ENCODE measurements at regions not wholly inside any gene's neighbourhood (a gene's known extent, or its start where the extent isn't known, plus 50 kb on each side); places are given as distances from the start of the nearest gene placed in this dataset.
"Not testable (repeated sequence)": the region's sequence is repeated elsewhere in the genome, so short reads cannot be mapped to it uniquely, and the experiment has no call there.

DNA sequence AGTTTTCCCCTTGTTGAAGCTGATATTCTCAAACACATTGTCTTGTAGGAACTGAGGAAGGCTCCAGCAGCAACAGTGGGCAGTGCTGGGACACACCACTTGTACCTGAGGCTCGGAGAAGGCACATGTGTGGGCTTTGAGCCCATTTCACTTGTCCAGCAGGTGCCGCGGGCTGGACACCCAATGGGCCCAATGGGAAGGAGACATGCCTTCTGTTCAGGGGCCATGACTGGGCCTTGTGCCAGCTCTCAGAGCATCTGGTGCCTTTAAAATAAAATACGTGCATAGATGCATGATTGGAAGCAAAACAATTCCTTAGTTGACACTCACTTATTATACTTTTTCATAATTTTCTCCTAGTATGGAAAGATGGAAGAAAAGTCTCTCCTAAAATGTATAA is 334.2 kb downstream of the KLF13 start:
- Histone ChIP-seq H3K27me3 (ENCODE audit: insufficient read depth, low read length) (no peaks in the 10 kb centered on the region), H3K4me1 (ENCODE audit: insufficient read depth, low read length) (no peaks in the 10 kb centered on the region), H3K36me3 (ENCODE audit: insufficient read depth, low read length) (no peaks in the 10 kb centered on the region), H2AFZ (ENCODE audit: low read depth, low read length) (no peak overlapping the region), H3K4me3 (ENCODE audit: low read length) (no peak overlapping the region), H3K9me3 (ENCODE audit: low read length) (no peaks in the 10 kb centered on the region)

DNA sequence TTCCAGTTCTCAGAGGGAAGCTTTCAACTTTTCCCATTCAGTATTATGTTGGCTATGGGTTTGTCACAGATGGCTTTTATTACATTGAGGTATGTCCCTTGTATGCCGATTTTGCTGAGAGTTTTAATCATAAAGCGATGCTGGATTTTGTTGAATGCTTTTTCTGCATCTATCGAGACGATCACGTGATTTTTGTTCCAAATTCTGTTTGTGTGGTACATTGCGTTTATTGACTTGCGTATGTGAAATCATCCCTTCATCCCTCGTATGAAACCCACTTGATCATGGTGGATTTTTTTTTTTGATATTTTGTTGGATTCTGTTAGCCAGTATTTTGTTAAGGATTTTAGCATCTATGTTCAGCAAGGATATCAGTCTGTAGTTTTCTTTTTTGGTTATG is 339.1 kb downstream of the KLF13 start:
- not testable (repeated sequence) for H2AFZ ChIP-seq (ENCODE audit: low read depth, low read length); H3K9me3 ChIP-seq (ENCODE audit: low read length); H3K4me3 ChIP-seq (ENCODE audit: low read length); H3K36me3 ChIP-seq (ENCODE audit: insufficient read depth, low read length); H3K4me1 ChIP-seq (ENCODE audit: insufficient read depth, low read length); H3K27me3 ChIP-seq (ENCODE audit: insufficient read depth, low read length)

DNA sequence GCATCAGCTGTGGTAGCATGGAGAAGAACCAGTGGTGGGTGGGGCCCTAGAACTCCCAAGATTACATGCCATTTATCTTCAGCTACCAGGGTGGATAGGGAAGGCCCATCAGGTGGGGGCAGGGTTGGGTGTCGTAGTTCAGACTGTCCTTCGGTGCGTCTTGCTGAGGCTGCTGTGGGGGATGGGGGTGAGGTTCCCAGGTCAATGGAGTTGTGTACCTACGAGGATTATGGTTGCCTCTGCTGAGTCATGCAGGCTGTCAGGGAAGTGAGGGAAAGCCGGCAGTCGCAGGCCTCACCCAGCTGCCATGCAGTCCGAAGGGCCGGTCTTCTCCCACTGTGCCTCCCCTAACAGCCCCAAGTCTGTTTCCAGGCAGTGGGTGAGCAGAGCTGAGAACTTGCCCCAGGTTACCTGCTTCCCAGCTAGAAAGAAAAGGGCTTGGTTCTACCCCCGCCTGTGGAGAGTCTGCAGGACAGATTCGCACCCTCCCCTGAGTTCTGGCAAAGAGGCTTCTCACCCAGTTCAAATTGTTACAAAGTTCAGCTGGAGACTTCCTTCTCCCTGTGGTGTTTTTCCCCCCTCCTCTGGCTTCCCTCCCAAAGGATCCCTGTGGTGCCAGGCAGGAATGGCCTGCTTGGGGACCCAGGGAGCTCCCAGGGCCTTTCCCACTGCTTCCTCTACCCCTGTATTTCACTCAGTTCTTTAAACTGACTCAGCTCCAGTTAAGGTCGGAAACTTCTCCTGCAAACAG is 342.7 kb downstream of the KLF13 start:
- H3K9me3 ChIP-seq (ENCODE audit: low read length); H3K36me3 ChIP-seq (ENCODE audit: insufficient read depth, low read length); H3K4me3 ChIP-seq (ENCODE audit: low read length); H2AFZ ChIP-seq (ENCODE audit: low read depth, low read length); H3K27me3 ChIP-seq (ENCODE audit: insufficient read depth, low read length); H3K4me1 ChIP-seq (ENCODE audit: insufficient read depth, low read length): not testable (repeated sequence)

DNA sequence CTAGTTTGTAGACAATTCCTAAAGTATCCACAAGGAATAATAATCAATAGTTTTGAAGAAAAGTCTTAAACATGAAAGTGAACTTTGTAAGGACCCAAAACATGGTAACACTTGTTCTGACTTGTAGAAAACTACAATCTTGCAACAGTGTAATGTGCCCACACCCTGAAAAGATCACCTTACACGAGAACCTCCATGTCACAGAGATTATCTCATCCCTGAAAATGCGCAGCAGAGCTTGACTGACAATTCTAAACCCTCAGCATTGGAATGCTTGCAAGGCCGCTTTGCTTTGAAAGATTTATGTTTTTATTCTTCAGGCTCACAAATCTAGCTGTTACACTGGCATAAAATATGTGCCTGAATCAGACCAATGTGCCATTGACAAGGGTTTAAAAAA is 346.6 kb downstream of the KLF13 start:
- H3K36me3 ChIP-seq (ENCODE audit: insufficient read depth, low read length); H3K4me1 ChIP-seq (ENCODE audit: insufficient read depth, low read length); H2AFZ ChIP-seq (ENCODE audit: low read depth, low read length); H3K9me3 ChIP-seq (ENCODE audit: low read length); H3K4me3 ChIP-seq (ENCODE audit: low read length); H3K27me3 ChIP-seq (ENCODE audit: insufficient read depth, low read length): not testable (repeated sequence)

DNA sequence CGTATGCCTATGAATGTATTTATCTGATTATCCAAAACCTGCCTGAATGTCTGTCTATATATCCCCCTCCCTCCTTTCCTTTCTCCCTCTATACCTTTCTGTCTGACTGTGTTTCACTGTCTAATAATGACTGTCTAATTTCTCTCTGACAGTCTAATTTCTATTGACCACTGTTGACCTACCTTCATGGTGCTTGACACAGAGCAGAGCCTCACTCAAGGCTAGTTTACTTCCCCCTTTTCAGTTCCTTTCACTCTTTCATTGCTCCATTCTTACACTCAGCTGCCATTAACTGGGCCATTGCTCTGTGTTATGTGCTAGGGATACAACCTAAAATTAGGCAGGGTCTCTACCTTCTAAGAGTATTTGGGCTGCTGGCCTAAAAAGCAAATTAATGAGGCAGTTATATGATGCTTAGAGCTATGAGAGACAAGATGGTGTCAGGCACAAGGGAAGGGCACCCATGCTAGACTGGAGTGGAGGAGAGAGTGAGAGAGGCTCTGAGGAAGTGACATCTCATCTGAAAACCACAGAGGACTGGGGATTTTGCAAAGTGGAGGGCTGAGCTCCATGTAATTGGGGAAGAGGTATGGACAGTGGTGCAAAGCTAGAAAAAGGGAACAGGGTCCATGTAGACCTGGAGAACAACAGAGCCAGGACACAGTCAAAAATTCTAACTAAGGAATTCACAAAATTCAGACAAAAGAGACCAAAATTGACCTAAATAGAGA is 348.6 kb upstream of the CHRNA7 start:
- not testable (repeated sequence) for H3K36me3 ChIP-seq (ENCODE audit: insufficient read depth, low read length); H3K4me3 ChIP-seq (ENCODE audit: low read length); H3K4me1 ChIP-seq (ENCODE audit: insufficient read depth, low read length); H3K9me3 ChIP-seq (ENCODE audit: low read length); H3K27me3 ChIP-seq (ENCODE audit: insufficient read depth, low read length); H2AFZ ChIP-seq (ENCODE audit: low read depth, low read length)

DNA sequence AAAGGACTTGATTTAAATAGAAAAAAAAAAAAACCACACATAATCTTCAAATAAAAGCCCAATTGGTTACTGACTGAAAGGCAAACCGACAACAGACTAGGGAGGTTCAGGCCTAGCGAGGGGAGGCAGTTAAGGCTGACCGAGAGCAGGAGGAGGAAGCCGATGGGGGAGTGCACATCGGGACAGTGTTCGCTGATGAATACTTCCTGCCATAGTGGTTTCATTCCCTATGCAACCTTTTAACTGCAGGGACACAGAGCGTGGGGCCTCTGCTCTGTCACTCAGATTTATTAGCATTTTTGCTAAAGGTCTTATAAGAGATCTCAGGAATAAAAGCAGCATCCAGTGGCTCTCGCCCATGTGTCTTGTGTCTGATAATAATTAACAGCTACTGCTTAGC is 343.2 kb upstream of the CHRNA7 start:
- not testable (repeated sequence) for H3K4me1 ChIP-seq (ENCODE audit: insufficient read depth, low read length); H3K36me3 ChIP-seq (ENCODE audit: insufficient read depth, low read length); H3K4me3 ChIP-seq (ENCODE audit: low read length); H3K9me3 ChIP-seq (ENCODE audit: low read length); H2AFZ ChIP-seq (ENCODE audit: low read depth, low read length); H3K27me3 ChIP-seq (ENCODE audit: insufficient read depth, low read length)

DNA sequence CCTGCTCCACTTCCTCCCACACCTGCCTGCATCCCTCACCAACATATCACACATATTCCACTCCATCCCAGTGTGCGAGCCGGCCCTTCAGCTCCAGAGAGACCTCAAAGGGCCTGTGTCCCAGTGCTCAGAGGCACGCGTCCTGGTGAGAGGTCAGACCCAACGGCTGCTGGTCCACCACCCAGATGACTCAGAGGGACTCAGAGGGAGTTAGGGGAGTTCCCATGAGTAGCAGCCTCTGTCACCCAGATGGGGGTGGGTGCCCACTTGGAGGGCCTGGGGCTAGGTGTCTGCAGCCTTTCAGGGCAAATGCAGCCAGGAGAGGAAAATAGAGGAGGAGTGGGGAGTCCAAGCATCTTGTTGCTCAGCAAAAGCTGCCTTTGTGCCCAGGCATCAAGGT is 333.8 kb upstream of the CHRNA7 start:
- not testable (repeated sequence) for H3K36me3 ChIP-seq (ENCODE audit: insufficient read depth, low read length); H3K4me1 ChIP-seq (ENCODE audit: insufficient read depth, low read length); H2AFZ ChIP-seq (ENCODE audit: low read depth, low read length); H3K27me3 ChIP-seq (ENCODE audit: insufficient read depth, low read length); H3K4me3 ChIP-seq (ENCODE audit: low read length); H3K9me3 ChIP-seq (ENCODE audit: low read length)

DNA sequence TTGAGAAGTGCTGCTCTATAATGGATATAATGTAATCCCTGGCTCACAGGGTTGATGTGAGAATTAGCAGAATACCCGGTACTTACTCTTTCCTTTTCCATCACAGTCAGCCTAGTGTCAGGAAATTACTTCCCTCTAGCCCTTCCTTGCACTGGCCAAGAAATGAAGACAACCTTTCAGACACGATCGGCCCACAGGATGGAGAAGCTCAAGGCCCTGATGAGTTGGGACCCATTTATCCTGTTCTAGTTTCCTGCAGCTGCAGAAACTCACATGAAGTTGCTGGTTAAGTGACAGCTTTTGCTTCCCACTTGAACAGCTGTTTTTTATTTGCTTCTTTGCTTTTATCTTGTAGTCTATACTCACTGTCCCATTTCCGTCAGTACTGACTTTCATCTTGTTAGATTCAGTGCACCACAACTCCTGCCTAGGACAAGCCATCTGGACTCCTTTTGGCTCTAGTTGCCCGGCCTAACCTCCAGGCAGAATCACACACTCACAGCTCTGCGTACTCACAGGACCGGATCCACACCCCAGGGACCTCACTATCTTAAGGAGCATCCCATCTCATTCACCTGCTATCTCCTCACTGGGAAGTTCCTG is 325.1 kb upstream of the CHRNA7 start:
- not testable (repeated sequence) for H3K27me3 ChIP-seq (ENCODE audit: insufficient read depth, low read length); H3K4me1 ChIP-seq (ENCODE audit: insufficient read depth, low read length); H3K4me3 ChIP-seq (ENCODE audit: low read length); H3K36me3 ChIP-seq (ENCODE audit: insufficient read depth, low read length); H3K9me3 ChIP-seq (ENCODE audit: low read length); H2AFZ ChIP-seq (ENCODE audit: low read depth, low read length)

DNA sequence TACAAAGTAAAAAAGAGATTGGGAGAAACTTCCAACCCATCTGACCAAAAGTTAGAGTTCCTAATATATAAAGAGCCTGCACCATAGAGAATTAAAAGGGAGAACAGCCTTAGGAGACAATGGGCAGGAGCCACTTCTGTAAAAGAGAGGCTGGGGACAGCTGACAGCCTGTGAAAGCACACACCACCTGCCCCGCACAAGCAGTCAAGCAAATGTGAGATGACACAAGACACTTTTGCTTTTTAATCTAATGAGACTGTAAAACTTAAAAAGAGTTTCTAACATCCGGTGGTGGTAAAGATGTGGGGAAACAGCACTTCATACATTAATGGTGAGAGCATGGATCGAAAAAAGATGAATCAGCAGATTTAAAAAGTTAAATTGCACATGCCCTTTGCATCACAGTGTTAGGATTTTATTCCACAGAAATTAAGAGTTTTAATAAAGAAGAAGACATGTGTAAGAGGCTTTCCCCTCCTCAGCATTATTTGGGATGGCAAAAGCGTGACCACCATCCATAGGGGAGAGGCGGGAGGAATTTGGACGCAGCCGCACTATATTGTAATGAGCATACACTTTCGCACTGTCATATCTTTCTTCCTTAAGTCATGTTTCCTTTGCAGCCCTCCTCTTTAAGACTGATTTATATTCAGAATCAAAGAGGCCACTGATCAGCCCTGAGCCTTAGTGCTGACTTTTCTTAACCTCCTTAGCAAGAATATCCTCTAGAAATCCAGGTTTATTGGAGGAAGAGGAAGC is 322.2 kb upstream of the CHRNA7 start:
- H3K4me3 ChIP-seq (ENCODE audit: low read length); H3K4me1 ChIP-seq (ENCODE audit: insufficient read depth, low read length); H3K27me3 ChIP-seq (ENCODE audit: insufficient read depth, low read length); H3K9me3 ChIP-seq (ENCODE audit: low read length); H2AFZ ChIP-seq (ENCODE audit: low read depth, low read length); H3K36me3 ChIP-seq (ENCODE audit: insufficient read depth, low read length): not testable (repeated sequence)

DNA sequence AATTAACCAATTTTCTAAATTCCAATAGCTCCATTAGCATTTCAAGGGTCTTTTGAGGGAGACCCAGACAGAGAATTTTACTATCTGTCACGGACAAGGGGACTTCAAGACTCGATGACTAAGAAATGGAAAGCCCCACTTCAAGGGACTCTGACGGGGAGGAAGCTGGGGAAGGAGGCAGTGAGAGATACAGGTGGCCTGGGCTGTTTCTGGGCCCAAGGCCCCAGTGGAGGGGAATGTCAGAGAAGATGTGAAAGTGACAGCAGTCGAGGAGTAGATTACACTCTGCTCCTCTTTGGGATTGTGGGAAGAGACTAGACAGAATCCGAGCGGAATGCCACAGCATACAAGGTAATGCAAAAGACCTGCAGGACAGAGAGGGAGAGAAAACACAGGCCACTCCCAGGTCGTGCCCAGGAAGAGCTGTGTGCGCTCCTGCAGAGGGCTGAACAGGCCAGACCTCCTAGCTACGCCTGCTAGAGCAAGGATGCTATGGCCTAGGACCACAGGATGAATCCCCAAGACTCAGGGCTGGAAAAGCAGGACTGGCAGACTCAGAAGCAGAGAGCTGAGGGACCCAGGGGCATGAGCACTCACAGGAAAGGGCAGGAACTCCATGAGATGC is 321.5 kb upstream of the CHRNA7 start:
- H3K27me3 ChIP-seq (ENCODE audit: insufficient read depth, low read length); H3K4me1 ChIP-seq (ENCODE audit: insufficient read depth, low read length); H3K4me3 ChIP-seq (ENCODE audit: low read length); H3K9me3 ChIP-seq (ENCODE audit: low read length); H2AFZ ChIP-seq (ENCODE audit: low read depth, low read length); H3K36me3 ChIP-seq (ENCODE audit: insufficient read depth, low read length): not testable (repeated sequence)

DNA sequence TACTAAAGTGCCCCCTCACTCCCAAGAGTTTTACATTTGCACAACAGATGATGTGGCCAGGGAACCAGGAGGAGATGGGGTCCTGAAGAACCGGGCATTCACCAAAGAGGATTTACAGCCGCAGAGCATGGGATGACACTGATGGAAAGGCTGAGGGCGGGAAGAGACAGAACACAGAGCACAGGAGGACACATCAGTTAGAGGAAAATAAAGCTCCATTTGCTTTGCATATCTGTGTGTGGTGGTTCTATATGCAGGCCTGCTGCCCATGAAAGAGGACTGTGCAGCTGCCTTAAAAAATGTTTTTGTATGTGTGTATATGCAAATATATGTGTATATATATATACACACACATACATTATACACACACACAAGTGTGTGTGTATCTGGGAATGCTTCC is 320.8 kb upstream of the CHRNA7 start:
- H3K9me3 ChIP-seq (ENCODE audit: low read length); H3K4me1 ChIP-seq (ENCODE audit: insufficient read depth, low read length); H3K4me3 ChIP-seq (ENCODE audit: low read length); H2AFZ ChIP-seq (ENCODE audit: low read depth, low read length); H3K36me3 ChIP-seq (ENCODE audit: insufficient read depth, low read length); H3K27me3 ChIP-seq (ENCODE audit: insufficient read depth, low read length): not testable (repeated sequence)

DNA sequence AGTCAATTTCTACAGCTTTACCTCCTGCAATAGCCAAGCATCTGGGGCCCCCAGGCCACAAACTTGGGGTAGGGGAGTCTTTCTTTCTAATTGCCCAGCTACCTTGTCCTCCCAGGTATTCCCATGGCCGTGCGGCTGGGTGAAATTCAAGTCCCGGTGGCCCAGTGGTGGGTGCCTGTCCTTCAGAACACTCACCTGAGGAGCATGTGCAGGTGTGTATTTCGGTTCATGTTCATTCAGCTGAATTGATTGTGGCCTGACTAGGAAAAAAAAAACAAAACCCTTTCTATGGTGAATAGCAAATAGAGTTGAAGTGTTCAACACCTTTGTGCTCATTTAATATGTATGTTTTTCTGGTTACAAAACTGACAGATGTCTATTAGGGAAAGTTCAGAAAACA is 319.5 kb upstream of the CHRNA7 start:
- not testable (repeated sequence) for H3K9me3 ChIP-seq (ENCODE audit: low read length); H3K27me3 ChIP-seq (ENCODE audit: insufficient read depth, low read length); H3K4me3 ChIP-seq (ENCODE audit: low read length); H3K36me3 ChIP-seq (ENCODE audit: insufficient read depth, low read length); H3K4me1 ChIP-seq (ENCODE audit: insufficient read depth, low read length); H2AFZ ChIP-seq (ENCODE audit: low read depth, low read length)

DNA sequence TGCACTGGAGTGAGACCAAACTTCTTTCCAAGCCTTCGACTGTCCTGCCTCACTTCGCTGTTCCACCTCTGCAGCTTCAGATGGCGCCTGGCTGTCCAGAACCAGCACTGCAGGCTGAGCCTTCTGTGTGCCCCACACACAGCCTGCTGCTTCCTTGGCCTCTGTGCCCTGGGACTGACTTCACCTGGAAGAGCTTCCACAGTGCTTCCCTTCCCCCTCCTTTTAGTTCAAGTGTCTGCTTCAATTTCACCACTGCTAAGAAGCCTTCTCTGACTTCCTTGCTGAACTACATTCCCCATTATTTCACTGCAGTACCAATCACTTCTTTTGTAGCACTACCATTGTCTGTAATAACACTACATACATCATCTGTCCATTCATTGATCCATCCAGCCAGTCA is 315.1 kb upstream of the CHRNA7 start:
- H3K9me3 ChIP-seq (ENCODE audit: low read length); H3K4me3 ChIP-seq (ENCODE audit: low read length); H2AFZ ChIP-seq (ENCODE audit: low read depth, low read length); H3K36me3 ChIP-seq (ENCODE audit: insufficient read depth, low read length); H3K4me1 ChIP-seq (ENCODE audit: insufficient read depth, low read length); H3K27me3 ChIP-seq (ENCODE audit: insufficient read depth, low read length): not testable (repeated sequence)
